Gastroesophageal sphincter (tissue), 4 donors: ENCODE measurements at regions not wholly inside any gene's neighbourhood (a gene's known extent, or its start where the extent isn't known, plus 50 kb on each side); places are given as distances from the start of the nearest gene placed in this dataset.

Experiments
- ATAC-seq: fragments of 150-250 bp; one replicate; pipeline ENCODE4 v1.9.1; 2016; ENCODE audit warnings: mild to moderate bottlenecking, moderate library complexity
- H3K27ac ChIP-seq, 4 donors: fragments of 200-600 bp; sonication (generic) in 3 of 4; 1 replicate in 3 of 4; 2 replicates in 1 of 4; pipeline ENCODE4 v1.5.1; 2016 to 2019
- H3K27me3 ChIP-seq: fragments of 200-600 bp; sonication (generic); one replicate; pipeline ENCODE4 v1.5.1; 2019
- H3K36me3 ChIP-seq, 2 donors: fragments of 200-600 bp; sonication (generic); one replicate each; pipeline ENCODE4 v1.5.1; 2019; ENCODE audit warnings: control low read depth in 1 of 2
- H3K4me1 ChIP-seq, 3 donors: fragments of 200-600 bp; sonication (generic); 1 replicate in 2 of 3; 2 replicates in 1 of 3; pipeline ENCODE4 v1.5.1; 2016 to 2019; ENCODE audit warnings: control low read depth in 2 of 3
- H3K4me3 ChIP-seq, 2 donors: fragments of 200-600 bp; sonication (generic); one replicate each; pipeline ENCODE4 v1.5.1; 2019; ENCODE audit warnings: mild to moderate bottlenecking in 1 of 2, moderate library complexity in 1 of 2
- H3K9me3 ChIP-seq, 3 donors: fragments of 200-600 bp; sonication (generic); one replicate each; pipeline ENCODE4 v1.5.1; 2017 to 2019; ENCODE audit warnings: control low read depth in 2 of 3
- CTCF ChIP-seq, 4 experiments: fragments of 200-600 bp in 2 of 4; fragments of 450-650 bp in 2 of 4; sonication (generic) in 1 of 4; IDR thresholded peaks; one replicate each; pipeline ENCODE4 v1.5.1; 2017 to 2019; ENCODE audit warnings: antibody characterized with exemption in 4 of 4, mild to moderate bottlenecking in 2 of 4, moderate library complexity in 2 of 4
- EP300 ChIP-seq: sonication (generic); formaldehyde crosslinking; IDR thresholded peaks from one replicate; pipeline ENCODE4 v1.6.1; 2017; ENCODE audit warnings: antibody characterized with exemption, mild to moderate bottlenecking
- POLR2A ChIP-seq, 2 donors: fragments of 450-650 bp; IDR thresholded peaks; one replicate each; pipeline ENCODE4 v1.6.1; 2017; ENCODE audit warnings: antibody characterized with exemption in 2 of 2, mild to moderate bottlenecking in 2 of 2, moderate library complexity in 1 of 2
- POLR2AphosphoS5 ChIP-seq: sonication (generic); formaldehyde crosslinking; IDR thresholded peaks from one replicate; pipeline ENCODE4 v1.6.1; 2017; ENCODE audit warnings: antibody characterized with exemption
- WGBS, 2 donors: methylation state at CpG; one replicate each; pipeline ENCODE4 v1.1.5; 2018; ENCODE audit warnings: low coverage in 1 of 2; 5-methylcytosine and 5-hydroxymethylcytosine counted together

- ATAC-seq, result no peak
- 60% methylated on average over 1 of the region's 2 CpGs; no CpG with 5 or more reads in 1 of the 2 donors for WGBS, 2 donors
- Histone ChIP-seq H3K36me3 (no peaks in the 10 kb centered on the region), H3K27me3 (no peaks in the 10 kb centered on the region), H3K9me3 (no peaks in the 10 kb centered on the region), H3K4me3 (no peak overlapping the region), H3K27ac (peak overlapping the region in 3 of 4 donors; percentile 65 to 76 (median 69)), H3K4me1 (peaks cover 0 to 26% (median 15%) of the 10 kb centered on the region in 3 donors)
- no peak for TF ChIP-seq EP300
- no peak for TF ChIP-seq POLR2A (IDR thresholded peaks at IDR 0.05)
- TF ChIP-seq CTCF (IDR thresholded peaks at IDR 0.05), result no peak
- no peak for TF ChIP-seq POLR2AphosphoS5
These were observed 126.0 kb upstream of the IPO9 start for GRCh38 chr1:201702936-201703335.

- Histone ChIP-seq H3K27me3 (no peaks in the 10 kb centered on the region), H3K4me3 (no peak overlapping the region), H3K9me3 (no peaks in the 10 kb centered on the region), H3K36me3 (no peaks in the 10 kb centered on the region), H3K4me1 (peaks cover 0 to 32% (median 15%) of the 10 kb centered on the region in 3 donors), H3K27ac (peak overlapping the region in 3 of 4 donors; percentile 65 to 76 (median 69))
- 38% methylated on average over 3 of the region's 23 CpGs; no CpG with 5 or more reads in 1 of the 2 donors for WGBS, 2 donors
- TF ChIP-seq CTCF (IDR thresholded peaks at IDR 0.05) (peak; percentile 92 to 99 (median 97)), EP300 (no peak), POLR2AphosphoS5 (peak; percentile 18)
- peak; percentile 89 for ATAC-seq
These were observed 125.1 kb upstream of the IPO9 start for GRCh38 chr1:201703621-201704438.

DNA sequence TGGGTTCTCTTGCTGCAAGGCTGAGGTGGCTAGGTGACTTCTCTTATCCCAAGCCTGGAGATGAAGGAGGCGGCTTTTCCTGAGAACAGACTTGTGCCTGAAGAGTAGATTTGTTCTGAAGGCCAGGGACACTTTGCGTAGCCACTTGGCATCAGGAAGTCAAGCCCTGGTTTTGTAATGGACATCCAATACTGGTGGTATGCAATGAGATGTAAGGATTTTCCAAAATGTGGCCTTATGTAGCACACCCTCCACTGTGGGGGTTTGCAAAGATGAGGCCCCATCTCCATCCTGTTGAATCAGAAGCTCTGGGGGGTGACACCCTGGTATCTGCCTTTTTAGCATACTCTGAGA, 124.5 kb upstream of the IPO9 start:
- no peak for ATAC-seq
- Histone ChIP-seq H3K9me3 (no peaks in the 10 kb centered on the region), H3K4me1 (peaks cover 0 to 36% (median 15%) of the 10 kb centered on the region in 3 donors), H3K27me3 (no peaks in the 10 kb centered on the region), H3K4me3 (no peak overlapping the region), H3K27ac (peak overlapping the region in 2 of 4 donors; percentile 65 to 76), H3K36me3 (no peaks in the 10 kb centered on the region)
- TF ChIP-seq POLR2A (IDR thresholded peaks at IDR 0.05), result no peak
- no peak for TF ChIP-seq POLR2AphosphoS5
- no peak for TF ChIP-seq CTCF (IDR thresholded peaks at IDR 0.05)
- no peak for TF ChIP-seq EP300
- 80% methylated on average over 1 of the region's 2 CpGs; no CpG with 5 or more reads in 1 of the 2 donors for WGBS, 2 donors

- Histone ChIP-seq H3K9me3 (no peaks in the 10 kb centered on the region), H3K4me1 (peaks cover 0 to 43% (median 18%) of the 10 kb centered on the region in 3 donors), H3K36me3 (no peaks in the 10 kb centered on the region), H3K27ac (no peak overlapping the region), H3K4me3 (no peak overlapping the region), H3K27me3 (no peaks in the 10 kb centered on the region)
- WGBS, 2 donors, result 89 to 93% methylated on average over 4 to 5 of the region's 9 CpGs
- no peak for TF ChIP-seq CTCF (IDR thresholded peaks at IDR 0.05)
- TF ChIP-seq EP300, result no peak
- TF ChIP-seq POLR2A (IDR thresholded peaks at IDR 0.05), result no peak
- no peak for TF ChIP-seq POLR2AphosphoS5
- no peak for ATAC-seq
These were observed 123.6 kb upstream of the IPO9 start for GRCh38 chr1:201705389-201705788.

DNA sequence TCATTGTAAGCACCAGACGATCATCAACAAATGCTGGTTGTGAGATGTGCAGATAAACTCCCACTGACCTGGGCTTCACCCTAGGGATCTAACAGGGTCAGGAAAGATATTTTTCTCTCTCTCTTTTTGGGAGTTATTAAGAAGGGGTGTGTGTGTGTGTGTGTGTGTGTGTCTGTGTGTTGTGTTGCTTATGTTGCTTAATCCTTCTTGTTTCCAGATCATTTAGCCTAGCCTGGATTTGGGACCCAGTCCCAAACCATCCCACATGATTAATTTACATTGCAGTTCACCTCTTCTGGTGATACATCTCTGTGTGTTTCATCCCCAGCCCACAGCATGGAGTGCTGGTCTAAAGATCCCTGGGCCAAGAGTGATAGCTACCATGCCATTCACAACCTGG, 122.8 kb upstream of the IPO9 start:
- no peaks in the 10 kb centered on the region for H3K27me3 ChIP-seq
- peaks cover 0 to 50% (median 24%) of the 10 kb centered on the region in 3 donors for H3K4me1 ChIP-seq
- no peaks in the 10 kb centered on the region for H3K36me3 ChIP-seq
- no peaks in the 10 kb centered on the region for H3K9me3 ChIP-seq
- TF ChIP-seq EP300, result no peak
- TF ChIP-seq CTCF (IDR thresholded peaks at IDR 0.05), result no peak
- TF ChIP-seq POLR2AphosphoS5, result no peak
- no peak for TF ChIP-seq POLR2A (IDR thresholded peaks at IDR 0.05)
- WGBS, 2 donors, result 33% methylated on average over 1 of the region's 1 CpG; no CpG with 5 or more reads in 1 of the 2 donors
- H3K4me3 ChIP-seq, result no peak overlapping the region
- no peak overlapping the region for H3K27ac ChIP-seq
- ATAC-seq, result no peak
